ENCODE measurements at regions not wholly inside any gene's neighbourhood (a gene's known extent, or its start where the extent isn't known, plus 50 kb on each side); places are given as distances from the start of the nearest gene placed in this dataset.

DNA sequence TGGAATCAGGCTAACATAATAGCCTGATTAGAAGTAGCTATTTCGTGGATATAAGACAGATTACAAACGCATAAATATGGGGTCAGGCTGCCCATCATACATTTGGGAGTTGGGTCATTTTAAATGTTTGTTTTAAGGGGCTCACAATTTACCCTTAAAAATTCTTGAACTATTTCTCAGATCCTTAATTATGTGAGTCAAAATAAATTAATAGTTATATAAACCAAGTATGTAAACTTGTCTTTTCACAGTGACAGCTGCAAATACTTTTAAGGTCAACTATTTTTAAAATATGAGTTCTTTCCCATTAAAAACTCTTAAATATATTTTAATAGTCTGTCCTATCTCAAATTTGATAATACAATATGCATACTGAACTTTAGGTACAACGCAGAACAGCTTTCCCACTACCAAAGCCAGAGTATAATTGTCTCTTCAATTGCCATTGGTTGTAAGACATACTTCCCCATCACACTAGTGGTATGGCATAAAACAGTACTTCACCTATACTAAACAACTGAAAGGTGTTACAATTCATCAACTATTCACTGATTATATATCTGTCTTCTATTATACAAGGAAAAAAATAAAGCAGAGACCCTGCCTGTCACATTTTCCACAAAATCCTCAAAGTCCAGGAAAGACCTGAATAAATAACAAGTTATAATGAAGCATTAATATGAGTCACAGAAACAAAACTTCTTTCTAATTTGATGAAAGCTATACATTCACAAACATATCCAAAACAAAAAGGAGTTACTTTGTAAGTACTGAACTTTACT, 80.8 kb upstream of the COL21A1 start:
- no peak overlapping the region for H3K4me3 Mint-ChIP-seq
- no peak overlapping the region for H3K27ac Mint-ChIP-seq (ENCODE audit: low read depth)
- ATAC-seq (replicated peaks; ENCODE audit: extremely low read depth, poor library complexity, severe bottlenecking) (no peak), DNase-seq (ENCODE audit: low spot score in 2 of 2) (no peak)
- no peaks in the 10 kb centered on the region for H3K4me1 Mint-ChIP-seq
- H3K9me3 Mint-ChIP-seq = no peaks in the 10 kb centered on the region
- no peaks in the 10 kb centered on the region for H3K27me3 Mint-ChIP-seq
- H3K36me3 Mint-ChIP-seq (ENCODE audit: insufficient read depth) = no peaks in the 10 kb centered on the region

DNA sequence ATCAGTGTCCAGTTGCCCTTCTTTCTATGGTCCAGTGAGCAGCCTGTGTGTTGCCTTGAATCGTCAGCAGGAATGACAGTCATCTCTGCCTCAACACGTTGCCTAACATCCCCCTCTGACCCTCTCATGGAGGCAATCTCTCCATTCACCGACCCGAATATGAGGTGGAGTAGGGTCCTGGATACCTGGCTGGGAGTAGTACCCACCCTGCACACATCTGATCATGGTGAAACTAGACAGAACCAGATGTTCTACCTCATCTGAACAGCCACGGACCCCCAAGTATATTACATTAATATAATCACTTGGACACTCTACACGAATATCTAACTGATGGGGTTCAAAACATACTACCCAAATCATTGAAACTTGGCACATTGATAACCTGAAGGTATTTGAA, 77.0 kb upstream of the COL21A1 start:
- H3K9me3 Mint-ChIP-seq = peaks cover 7% of the 10 kb centered on the region
- H3K27ac Mint-ChIP-seq (ENCODE audit: low read depth) = no peak overlapping the region
- H3K27me3 Mint-ChIP-seq = no peaks in the 10 kb centered on the region
- no peak overlapping the region for H3K4me3 Mint-ChIP-seq
- H3K4me1 Mint-ChIP-seq = no peaks in the 10 kb centered on the region
- DNase-seq (ENCODE audit: low spot score in 2 of 2) (no peak), ATAC-seq (replicated peaks; ENCODE audit: extremely low read depth, poor library complexity, severe bottlenecking) (no peak)
- no peaks in the 10 kb centered on the region for H3K36me3 Mint-ChIP-seq (ENCODE audit: insufficient read depth)

- ATAC-seq (replicated peaks; ENCODE audit: extremely low read depth, poor library complexity, severe bottlenecking) (no peak), DNase-seq (ENCODE audit: low spot score in 2 of 2) (no peak)
- no peaks in the 10 kb centered on the region for H3K4me1 Mint-ChIP-seq
- peaks cover 7% of the 10 kb centered on the region for H3K9me3 Mint-ChIP-seq
- H3K27ac Mint-ChIP-seq (ENCODE audit: low read depth) = no peak overlapping the region
- no peaks in the 10 kb centered on the region for H3K27me3 Mint-ChIP-seq
- no peak overlapping the region for H3K4me3 Mint-ChIP-seq
- no peaks in the 10 kb centered on the region for H3K36me3 Mint-ChIP-seq (ENCODE audit: insufficient read depth)
These were observed 71.5 kb upstream of the COL21A1 start for GRCh38 chr6:56318851-56319250.

GRCh38 chr6:56314683-56315523, 67.5 kb upstream of the COL21A1 start:
- no peak for ATAC-seq (replicated peaks; ENCODE audit: extremely low read depth, poor library complexity, severe bottlenecking)
- Mint-ChIP-seq H3K27ac (ENCODE audit: low read depth) (no peak overlapping the region), H3K36me3 (ENCODE audit: insufficient read depth) (peaks cover 1% of the 10 kb centered on the region), H3K27me3 (no peaks in the 10 kb centered on the region), H3K4me1 (no peaks in the 10 kb centered on the region), H3K4me3 (no peak overlapping the region), H3K9me3 (peaks cover 7% of the 10 kb centered on the region)
- no peak for DNase-seq (ENCODE audit: low spot score in 2 of 2)

GRCh38 chr6:56311533-56312448, 64.4 kb upstream of the COL21A1 start:
- ATAC-seq (replicated peaks; ENCODE audit: extremely low read depth, poor library complexity, severe bottlenecking) = no peak
- H3K27me3 Mint-ChIP-seq = no peaks in the 10 kb centered on the region

DNA sequence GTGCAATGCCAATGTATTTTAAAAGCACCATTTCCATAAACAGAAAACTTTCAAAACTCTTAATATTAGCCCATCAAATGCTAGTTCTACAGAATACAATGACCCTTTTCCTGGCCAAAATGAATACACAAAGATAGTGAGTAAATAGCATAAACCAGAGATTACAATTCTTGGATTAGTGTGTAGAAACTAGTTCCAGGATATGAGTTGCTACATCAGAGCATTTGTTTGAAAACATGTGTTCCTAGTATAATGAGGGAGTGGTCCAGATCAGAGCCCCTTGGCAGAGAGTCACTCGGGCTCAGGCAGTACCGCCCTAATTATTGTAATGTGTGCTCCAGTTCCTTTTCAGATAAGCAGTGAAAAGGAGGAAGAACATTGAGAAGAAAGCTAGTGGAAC, 63.7 kb upstream of the COL21A1 start:
- no peak overlapping the region for H3K4me3 Mint-ChIP-seq
- H3K4me1 Mint-ChIP-seq = no peaks in the 10 kb centered on the region

More at GRCh38 chr6:56311533-56312448, 64.4 kb upstream of the COL21A1 start:
- no peak overlapping the region for H3K4me3 Mint-ChIP-seq
- no peaks in the 10 kb centered on the region for H3K4me1 Mint-ChIP-seq
- H3K27ac Mint-ChIP-seq (ENCODE audit: low read depth) = no peak overlapping the region
- DNase-seq (ENCODE audit: low spot score in 2 of 2) = no peak
- H3K9me3 Mint-ChIP-seq = peaks cover 7% of the 10 kb centered on the region
- H3K36me3 Mint-ChIP-seq (ENCODE audit: insufficient read depth) = peaks cover 1% of the 10 kb centered on the region

DNA sequence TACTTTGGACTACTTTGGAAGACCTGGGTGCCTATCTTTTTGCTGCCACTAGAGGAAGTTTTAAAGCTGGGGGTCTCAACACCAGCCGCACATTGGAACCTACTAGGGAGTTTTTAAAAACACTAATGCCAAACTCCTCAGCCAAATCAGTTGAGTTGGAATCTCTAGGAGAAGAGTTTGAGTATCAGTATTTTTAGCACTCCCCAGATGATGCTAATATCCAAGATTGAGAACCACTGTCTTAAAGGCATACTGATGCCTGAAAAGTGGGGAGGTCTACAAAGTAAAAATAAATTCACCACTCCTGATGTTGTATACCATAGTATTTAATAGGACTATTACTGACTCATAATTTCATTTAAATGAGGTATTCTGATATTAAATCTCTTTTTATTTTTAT, 62.9 kb upstream of the COL21A1 start:
- Mint-ChIP-seq H3K4me1 (no peaks in the 10 kb centered on the region), H3K36me3 (ENCODE audit: insufficient read depth) (peaks cover 1% of the 10 kb centered on the region), H3K27me3 (no peaks in the 10 kb centered on the region), H3K4me3 (no peak overlapping the region), H3K9me3 (peaks cover 12% of the 10 kb centered on the region), H3K27ac (ENCODE audit: low read depth) (no peak overlapping the region)
- DNase-seq (ENCODE audit: low spot score in 2 of 2) (no peak), ATAC-seq (replicated peaks; ENCODE audit: extremely low read depth, poor library complexity, severe bottlenecking) (no peak)

More for the DNA sequence above, 63.7 kb upstream of the COL21A1 start:
- ATAC-seq (replicated peaks; ENCODE audit: extremely low read depth, poor library complexity, severe bottlenecking) = no peak
- Mint-ChIP-seq H3K9me3 (peaks cover 12% of the 10 kb centered on the region), H3K27ac (ENCODE audit: low read depth) (no peak overlapping the region), H3K27me3 (no peaks in the 10 kb centered on the region), H3K36me3 (ENCODE audit: insufficient read depth) (peaks cover 1% of the 10 kb centered on the region)
- DNase-seq (ENCODE audit: low spot score in 2 of 2) = no peak

DNA sequence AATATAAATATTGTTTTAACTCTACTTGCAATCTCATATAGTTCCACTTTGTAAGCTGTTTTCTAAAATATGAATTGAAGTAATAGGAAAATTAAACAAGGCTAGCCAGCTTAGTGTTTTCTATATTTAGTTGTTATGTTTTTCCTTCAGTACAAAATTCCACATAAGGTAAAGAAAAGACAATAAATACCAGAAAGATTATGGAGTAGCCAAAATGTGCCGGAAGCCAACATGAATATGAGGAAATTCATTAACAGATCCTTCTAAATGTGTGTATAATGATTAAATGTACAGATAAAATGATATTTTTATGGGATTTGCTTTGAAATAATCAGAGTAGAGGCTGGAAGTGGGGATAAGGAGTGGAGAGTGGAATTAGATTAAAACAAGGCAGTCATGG, 52.5 kb upstream of the COL21A1 start:
- Mint-ChIP-seq H3K4me3 (no peak overlapping the region), H3K9me3 (no peaks in the 10 kb centered on the region), H3K27me3 (no peaks in the 10 kb centered on the region), H3K27ac (ENCODE audit: low read depth) (no peak overlapping the region), H3K36me3 (ENCODE audit: insufficient read depth) (no peaks in the 10 kb centered on the region), H3K4me1 (no peaks in the 10 kb centered on the region)
- ATAC-seq (replicated peaks; ENCODE audit: extremely low read depth, poor library complexity, severe bottlenecking) (no peak), DNase-seq (ENCODE audit: low spot score in 2 of 2) (no peak)

GRCh38 chr6:56297022-56297989, 49.9 kb upstream of the COL21A1 start:
- DNase-seq (ENCODE audit: low spot score in 2 of 2) (no peak), ATAC-seq (replicated peaks; ENCODE audit: extremely low read depth, poor library complexity, severe bottlenecking) (no peak)
- H3K4me3 Mint-ChIP-seq = no peak overlapping the region
- H3K9me3 Mint-ChIP-seq = no peaks in the 10 kb centered on the region
- H3K27me3 Mint-ChIP-seq = no peaks in the 10 kb centered on the region
- no peaks in the 10 kb centered on the region for H3K4me1 Mint-ChIP-seq
- no peaks in the 10 kb centered on the region for H3K36me3 Mint-ChIP-seq (ENCODE audit: insufficient read depth)
- no peak overlapping the region for H3K27ac Mint-ChIP-seq (ENCODE audit: low read depth)

Measured in central memory CD8-positive, alpha-beta T cell (primary cell).